Lower lobe of right lung (tissue), 2 donors: ENCODE measurements at regions not wholly inside any gene's neighbourhood (a gene's known extent, or its start where the extent isn't known, plus 50 kb on each side); places are given as distances from the start of the nearest gene placed in this dataset.

Source experiments
- ATAC-seq, 2 donors: fragments of 200-7000 bp; cut with Tn5 transposase; one replicate each; pipeline ENCODE4 v1.9.1; 2020 to 2022; ENCODE audit warnings: mild to moderate bottlenecking in 2 of 2, moderate library complexity in 2 of 2
- DNase-seq: peaks from one replicate; pipeline ENCODE4 v3.0.0-alpha.2; 2020
- H3K27ac ChIP-seq: fragments of 200-600 bp; one replicate; pipeline ENCODE4 v1.8.0; 2022
- H3K27me3 ChIP-seq: fragments of 200-600 bp; one replicate; pipeline ENCODE4 v1.8.0; 2022; ENCODE audit warnings: low read depth
- H3K36me3 ChIP-seq: fragments of 200-600 bp; one replicate; pipeline ENCODE4 v1.8.0; 2022; ENCODE audit warnings: mild to moderate bottlenecking
- H3K4me1 ChIP-seq: fragments of 200-600 bp; one replicate; pipeline ENCODE4 v1.8.0; 2022
- H3K4me3 ChIP-seq: fragments of 200-600 bp; one replicate; pipeline ENCODE4 v1.8.0; 2022; ENCODE audit warnings: mild to moderate bottlenecking
- H3K9me3 ChIP-seq: fragments of 200-600 bp; one replicate; pipeline ENCODE4 v1.8.0; 2022
- intact Hi-C: fragments of 100-400 bp; cut with DNase I; formaldehyde crosslinking; loops from one replicate; pipeline ENCODE4 v1.11.0; 2022
- TF ChIP-seq, protein P1 (sequence below): fragments of 200-600 bp; IDR thresholded peaks from one replicate; pipeline ENCODE4 v1.8.0; 2022; ENCODE audit warnings: antibody characterized with exemption, mild to moderate bottlenecking
- donor health status: DM: no; HTN: yes; CAD: no; lungs with severe emphysema.

DNA sequence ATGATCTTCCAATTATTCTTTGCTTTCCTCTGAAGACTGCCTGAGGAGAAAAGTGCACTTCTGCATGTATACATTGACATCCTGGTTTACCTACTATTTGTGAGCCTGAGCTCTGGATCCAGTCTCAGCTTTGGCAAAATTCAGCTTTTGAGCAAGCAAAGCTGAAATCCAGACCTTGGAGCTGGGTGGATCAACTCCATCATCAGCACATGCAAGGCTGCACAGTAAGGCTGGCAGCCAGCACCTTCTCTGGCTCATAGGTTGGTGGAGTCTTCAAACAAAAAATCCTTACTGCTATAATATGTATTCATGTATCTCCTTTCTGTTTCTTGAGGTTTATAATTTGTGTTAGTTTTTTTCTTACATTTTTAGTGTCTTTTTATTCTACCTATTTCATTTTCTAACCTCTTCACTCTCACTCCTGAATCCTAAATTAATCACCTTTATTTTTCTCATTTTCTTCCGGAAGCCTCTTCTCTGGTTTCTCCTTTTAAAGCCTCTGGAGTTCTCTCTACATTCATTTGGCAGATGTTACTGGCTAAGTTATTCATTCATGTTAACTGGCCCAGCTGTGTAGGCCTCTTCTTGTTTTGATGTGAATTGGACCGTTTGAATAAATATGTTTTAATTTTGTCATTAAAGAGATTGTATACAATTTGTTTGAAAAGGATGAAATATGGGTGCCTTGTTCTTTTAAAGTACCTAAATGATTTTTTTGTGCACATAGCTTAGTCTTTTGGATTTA lies 224.8 kb downstream of the DACT1 start:
- ATAC-seq (no peak), DNase-seq (no peak)
- Histone ChIP-seq H3K9me3 (peaks cover 5% of the 10 kb centered on the region), H3K4me1 (no peaks in the 10 kb centered on the region), H3K4me3 (no peak overlapping the region), H3K27me3 (no peaks in the 10 kb centered on the region), H3K27ac (no peak overlapping the region), H3K36me3 (no peaks in the 10 kb centered on the region)
- TF ChIP-seq, protein P1, sequence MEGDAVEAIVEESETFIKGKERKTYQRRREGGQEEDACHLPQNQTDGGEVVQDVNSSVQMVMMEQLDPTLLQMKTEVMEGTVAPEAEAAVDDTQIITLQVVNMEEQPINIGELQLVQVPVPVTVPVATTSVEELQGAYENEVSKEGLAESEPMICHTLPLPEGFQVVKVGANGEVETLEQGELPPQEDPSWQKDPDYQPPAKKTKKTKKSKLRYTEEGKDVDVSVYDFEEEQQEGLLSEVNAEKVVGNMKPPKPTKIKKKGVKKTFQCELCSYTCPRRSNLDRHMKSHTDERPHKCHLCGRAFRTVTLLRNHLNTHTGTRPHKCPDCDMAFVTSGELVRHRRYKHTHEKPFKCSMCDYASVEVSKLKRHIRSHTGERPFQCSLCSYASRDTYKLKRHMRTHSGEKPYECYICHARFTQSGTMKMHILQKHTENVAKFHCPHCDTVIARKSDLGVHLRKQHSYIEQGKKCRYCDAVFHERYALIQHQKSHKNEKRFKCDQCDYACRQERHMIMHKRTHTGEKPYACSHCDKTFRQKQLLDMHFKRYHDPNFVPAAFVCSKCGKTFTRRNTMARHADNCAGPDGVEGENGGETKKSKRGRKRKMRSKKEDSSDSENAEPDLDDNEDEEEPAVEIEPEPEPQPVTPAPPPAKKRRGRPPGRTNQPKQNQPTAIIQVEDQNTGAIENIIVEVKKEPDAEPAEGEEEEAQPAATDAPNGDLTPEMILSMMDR, result no peak
- intact Hi-C loops, result no loop called here

DNA sequence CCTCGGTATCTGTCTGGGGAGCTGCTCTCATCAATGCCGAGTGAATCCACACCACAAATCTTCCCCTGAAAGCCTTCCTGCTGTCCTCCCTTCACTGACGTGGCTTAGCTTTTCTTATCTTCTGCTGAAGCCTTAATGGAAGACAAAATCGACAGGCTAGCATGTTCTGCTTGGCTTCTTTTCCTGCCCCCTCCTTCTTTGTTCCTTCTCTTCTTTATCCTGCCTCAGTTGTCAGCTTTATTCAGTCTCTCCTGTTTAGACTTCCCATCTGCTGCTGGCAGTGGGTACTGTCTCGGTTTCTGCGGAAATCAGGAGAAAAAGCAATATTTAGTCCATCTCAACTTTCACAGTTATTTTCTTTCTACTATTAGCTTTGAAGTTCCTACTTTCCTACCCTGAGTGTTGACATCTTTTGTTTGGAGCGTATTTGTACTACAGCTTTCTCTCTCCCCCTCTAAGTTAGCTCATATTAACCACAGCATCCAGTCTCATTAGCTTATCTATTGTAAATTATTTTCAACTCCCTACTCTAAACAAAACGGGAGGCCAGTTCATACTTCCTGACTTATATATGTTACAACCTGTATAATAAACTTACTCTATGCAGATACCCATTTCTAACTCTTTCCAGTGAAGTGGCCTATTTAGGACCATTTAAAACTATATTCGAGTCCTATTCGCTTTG lies 226.0 kb downstream of the DACT1 start:
- ATAC-seq, result no peak
- intact Hi-C loops, result no loop called here
- no peaks in the 10 kb centered on the region for H3K27me3 ChIP-seq
- no peaks in the 10 kb centered on the region for H3K4me1 ChIP-seq
- no peak overlapping the region for H3K4me3 ChIP-seq
- H3K36me3 ChIP-seq, result no peaks in the 10 kb centered on the region
- TF ChIP-seq, protein P1, result no peak
- H3K27ac ChIP-seq, result no peak overlapping the region
- no peak for DNase-seq
- peaks cover 5% of the 10 kb centered on the region for H3K9me3 ChIP-seq

- Histone ChIP-seq H3K4me3 (no peak overlapping the region), H3K27me3 (no peaks in the 10 kb centered on the region), H3K4me1 (no peaks in the 10 kb centered on the region), H3K9me3 (no peaks in the 10 kb centered on the region), H3K36me3 (no peaks in the 10 kb centered on the region), H3K27ac (no peak overlapping the region)
- ATAC-seq, result no peak
- TF ChIP-seq, protein P1, result no peak
- DNase-seq, result no peak
- intact Hi-C loops, result no loop called here
Measured at GRCh38 chr14:58864751-58865513, 227.2 kb downstream of the DACT1 start.

GRCh38 chr14:58865514-58866281 lies 227.9 kb downstream of the DACT1 start:
- no peak for DNase-seq

More at GRCh38 chr14:58865514-58866281, 227.9 kb downstream of the DACT1 start:
- H3K9me3 ChIP-seq, result no peaks in the 10 kb centered on the region
- no peak for ATAC-seq
- intact Hi-C loops, result no loop called here
- no peaks in the 10 kb centered on the region for H3K4me1 ChIP-seq
- TF ChIP-seq, protein P1, result no peak
- H3K27ac ChIP-seq, result no peak overlapping the region
- no peak overlapping the region for H3K4me3 ChIP-seq
- no peaks in the 10 kb centered on the region for H3K27me3 ChIP-seq
- no peaks in the 10 kb centered on the region for H3K36me3 ChIP-seq
